Stimulated activated CD4-positive, alpha-beta T cell treated with anti-CD3 and anti-CD28 coated beads, Interleukin-12 subunit alpha, Interleukin-12 subunit beta, amount 100 ng/mL, for 4 hours (primary cell): ENCODE measurements at regions not wholly inside any gene's neighbourhood (a gene's known extent, or its start where the extent isn't known, plus 50 kb on each side); places are given as distances from the start of the nearest gene placed in this dataset.
"Not testable (repeated sequence)": the region's sequence is repeated elsewhere in the genome, so short reads cannot be mapped to it uniquely, and the experiment has no call there.

ENCODE experiments used
- DNase-seq: peaks from one replicate; pipeline ENCODE4 v3.0.0-alpha.2; 2020

GRCh38 chr6:72534236-72534635, 87.6 kb upstream of the KCNQ5 start:
- DNase-seq = no peak

GRCh38 chr6:72535124-72535523, 86.7 kb upstream of the KCNQ5 start:
- DNase-seq = no peak

GRCh38 chr6:72547020-72547419, 74.8 kb upstream of the KCNQ5 start:
- DNase-seq = no peak

- DNase-seq = no peak
These were observed 70.4 kb upstream of the KCNQ5 start for GRCh38 chr6:72551470-72551869.

GRCh38 chr6:72552938-72553337, 68.9 kb upstream of the KCNQ5 start:
- DNase-seq = no peak

- DNase-seq = no peak
These were observed 68.0 kb upstream of the KCNQ5 start for GRCh38 chr6:72553531-72554511.

GRCh38 chr6:72554761-72555221, 67.1 kb upstream of the KCNQ5 start:
- DNase-seq = no peak

- no peak for DNase-seq
These were observed 62.8 kb upstream of the KCNQ5 start for GRCh38 chr6:72559067-72559466.

- no peak for DNase-seq
These were observed 62.3 kb upstream of the KCNQ5 start for GRCh38 chr6:72559555-72559954.

GRCh38 chr6:72560721-72561593, 60.9 kb upstream of the KCNQ5 start:
- DNase-seq = no peak

GRCh38 chr6:72561629-72562028, 60.2 kb upstream of the KCNQ5 start:
- DNase-seq = no peak

- no peak for DNase-seq
These were observed 57.6 kb upstream of the KCNQ5 start for GRCh38 chr6:72564231-72564630.

GRCh38 chr6:72571993-72572392, 49.9 kb upstream of the KCNQ5 start:
- not testable (repeated sequence) for DNase-seq
